CD4-positive, alpha-beta T cell (primary cell): ENCODE measurements at regions not wholly inside any gene's neighbourhood (a gene's known extent, or its start where the extent isn't known, plus 50 kb on each side); places are given as distances from the start of the nearest gene placed in this dataset.

ENCODE experiments used
- ATAC-seq: fragments of 200-7000 bp; cut with Tn5 transposase; one replicate; pipeline ENCODE4 v1.10.0; 2022; ENCODE audit warnings: mild to moderate bottlenecking; ENCODE audit not compliant: poor library complexity
- CTCF ChIA-PET: fragments of 350-600 bp; sonication (Branson Sonifier 250); formaldehyde crosslinking; loops from one replicate; lab custom pipeline; 2021; ENCODE audit warnings: antibody characterized with exemption, inconsistent platforms; lab: Charles Lee
- POLR2A ChIA-PET: fragments of 350-600 bp; sonication (Branson Sonifier 250); formaldehyde crosslinking; loops from one replicate; lab custom pipeline; 2021; ENCODE audit warnings: antibody characterized with exemption, inconsistent platforms; lab: Charles Lee
- DNase-seq, 14 experiments: peaks; one replicate each; pipeline ENCODE4 v3.0.0-alpha.2; 2013 to 2020; ENCODE audit warnings: mixed read lengths in 2 of 14
- H3K27ac ChIP-seq, 2 donors: one replicate each; pipeline versions ENCODE4 v1.5.1 to v1.7.0; 2013; ENCODE audit warnings: low read length in 2 of 2, low read depth in 1 of 2, mild to moderate bottlenecking in 1 of 2
- H3K27me3 ChIP-seq, 2 experiments: 1 replicate in 1 of 2; 2 replicates in 1 of 2; pipeline versions ENCODE4 v1.6.1 to v1.7.0; 2013; ENCODE audit warnings: low read length in 2 of 2, control low read depth in 1 of 2, mild to moderate bottlenecking in 1 of 2, moderate library complexity in 1 of 2; ENCODE audit not compliant: insufficient read depth in 2 of 2, control insufficient read depth in 1 of 2
- H3K36me3 ChIP-seq: one replicate; pipeline ENCODE4 v1.6.1; 2013; ENCODE audit warnings: low read length, control low read depth; ENCODE audit not compliant: insufficient read depth
- H3K4me1 ChIP-seq: one replicate; pipeline ENCODE4 v1.6.1; 2013; ENCODE audit warnings: low read length, control low read depth; ENCODE audit not compliant: insufficient read depth
- H3K4me3 ChIP-seq: one replicate; pipeline ENCODE4 v1.5.1; 2013; ENCODE audit warnings: mild to moderate bottlenecking, low read length, moderate library complexity
- H3K9me3 ChIP-seq, 2 experiments: 1 replicate in 1 of 2; 2 replicates in 1 of 2; pipeline versions ENCODE4 v1.6.1 to v1.7.0; 2013; ENCODE audit warnings: low read length in 2 of 2, mild to moderate bottlenecking in 2 of 2, control low read depth in 1 of 2, moderate library complexity in 1 of 2; ENCODE audit not compliant: control insufficient read depth in 1 of 2, insufficient read depth in 1 of 2
- H3K27ac Mint-ChIP-seq: one replicate; pipeline ENCODE4 v1.8.0; 2020; ENCODE audit warnings: mixed read lengths
- H3K27me3 Mint-ChIP-seq: one replicate; pipeline ENCODE4 v1.8.0; 2021; ENCODE audit warnings: mixed read lengths
- H3K36me3 Mint-ChIP-seq: one replicate; pipeline ENCODE4 v1.8.0; 2021; ENCODE audit warnings: low read depth, mixed read lengths
- H3K4me1 Mint-ChIP-seq: one replicate; pipeline ENCODE4 v1.8.0; 2021; ENCODE audit warnings: low read depth, mixed read lengths
- H3K4me3 Mint-ChIP-seq: one replicate; pipeline ENCODE4 v1.8.0; 2020; ENCODE audit warnings: mild to moderate bottlenecking, mixed read lengths
- H3K9me3 Mint-ChIP-seq: one replicate; pipeline ENCODE4 v1.8.0; 2020; ENCODE audit warnings: mixed read lengths
- intact Hi-C, 2 experiments: fragments of 100-400 bp; cut with DNase I in 1 of 2; cut with micrococcal nuclease in 1 of 2; formaldehyde crosslinking; loops; one replicate each; pipeline versions ENCODE4 v1.15.1 to v1.9.0; 2023 to 2025; cut with DNase I, micrococcal nuclease
- TF ChIP-seq, protein P1 (sequence below): fragments of 200-600 bp; IDR thresholded peaks from one replicate; pipeline ENCODE4 v1.8.0; 2022; ENCODE audit warnings: antibody characterized with exemption, mild to moderate bottlenecking

DNA sequence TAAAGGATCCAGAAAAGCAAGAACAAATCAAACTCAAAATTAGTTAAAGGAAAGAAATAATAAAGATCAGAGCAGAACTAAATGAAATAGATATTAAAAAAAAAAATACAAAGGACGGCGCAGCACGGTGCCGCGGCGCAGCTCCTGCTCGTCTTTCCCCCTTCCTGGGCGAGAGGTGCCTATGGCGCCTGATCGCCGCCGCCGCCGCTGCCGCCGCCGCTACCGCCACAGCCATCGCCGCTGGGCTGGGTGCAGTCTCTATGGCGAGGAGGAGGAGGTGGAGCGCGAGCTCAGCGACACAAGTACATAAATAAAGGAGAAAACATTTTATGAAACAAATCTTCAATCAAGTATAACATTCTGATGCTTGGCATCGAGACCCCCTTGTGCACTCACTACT is 77.6 kb upstream of the VANGL1 start:
- peaks cover 4 to 6% of the 10 kb centered on the region in 2 experiments for H3K9me3 ChIP-seq
- Mint-ChIP-seq H3K36me3 (no peaks in the 10 kb centered on the region), H3K27me3 (peaks cover 54% of the 10 kb centered on the region), H3K4me1 (no peaks in the 10 kb centered on the region), H3K9me3 (peaks cover 10% of the 10 kb centered on the region), H3K4me3 (no peak overlapping the region), H3K27ac (no peak overlapping the region)
- TF ChIP-seq, protein P1, sequence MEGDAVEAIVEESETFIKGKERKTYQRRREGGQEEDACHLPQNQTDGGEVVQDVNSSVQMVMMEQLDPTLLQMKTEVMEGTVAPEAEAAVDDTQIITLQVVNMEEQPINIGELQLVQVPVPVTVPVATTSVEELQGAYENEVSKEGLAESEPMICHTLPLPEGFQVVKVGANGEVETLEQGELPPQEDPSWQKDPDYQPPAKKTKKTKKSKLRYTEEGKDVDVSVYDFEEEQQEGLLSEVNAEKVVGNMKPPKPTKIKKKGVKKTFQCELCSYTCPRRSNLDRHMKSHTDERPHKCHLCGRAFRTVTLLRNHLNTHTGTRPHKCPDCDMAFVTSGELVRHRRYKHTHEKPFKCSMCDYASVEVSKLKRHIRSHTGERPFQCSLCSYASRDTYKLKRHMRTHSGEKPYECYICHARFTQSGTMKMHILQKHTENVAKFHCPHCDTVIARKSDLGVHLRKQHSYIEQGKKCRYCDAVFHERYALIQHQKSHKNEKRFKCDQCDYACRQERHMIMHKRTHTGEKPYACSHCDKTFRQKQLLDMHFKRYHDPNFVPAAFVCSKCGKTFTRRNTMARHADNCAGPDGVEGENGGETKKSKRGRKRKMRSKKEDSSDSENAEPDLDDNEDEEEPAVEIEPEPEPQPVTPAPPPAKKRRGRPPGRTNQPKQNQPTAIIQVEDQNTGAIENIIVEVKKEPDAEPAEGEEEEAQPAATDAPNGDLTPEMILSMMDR: no peak
- ChIA-PET POLR2A (no interaction called here), CTCF (no interaction called here)
- ATAC-seq (no peak), DNase-seq (no peak)
- intact Hi-C loops: no loop called here
- no peak overlapping the region for H3K4me3 ChIP-seq
- no peak overlapping the region for H3K27ac ChIP-seq
- H3K27me3 ChIP-seq: peaks cover 0 to 8% of the 10 kb centered on the region in 2 experiments
- H3K4me1 ChIP-seq: no peaks in the 10 kb centered on the region
- no peaks in the 10 kb centered on the region for H3K36me3 ChIP-seq

DNA sequence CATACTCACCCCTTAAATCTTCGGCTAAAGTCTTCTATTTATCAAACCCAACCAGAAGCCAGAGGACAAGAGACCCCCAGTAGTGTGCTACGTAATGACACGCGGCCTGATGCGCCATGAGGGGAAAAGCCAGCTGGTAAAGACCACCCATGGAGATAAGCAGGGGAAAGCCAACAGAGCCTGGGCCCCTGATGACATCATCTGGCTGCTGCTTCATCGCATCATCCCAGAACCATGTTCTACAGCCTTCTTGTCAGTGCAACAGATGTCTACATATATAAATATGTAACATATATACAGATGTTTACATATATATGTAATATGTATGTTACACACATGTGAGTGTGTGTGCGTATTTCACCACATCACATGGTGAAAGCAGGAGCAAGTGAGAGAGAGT is 81.7 kb upstream of the VANGL1 start:
- ChIA-PET POLR2A (no interaction called here), CTCF (no interaction called here)
- Histone ChIP-seq H3K36me3 (no peaks in the 10 kb centered on the region), H3K4me1 (no peaks in the 10 kb centered on the region), H3K9me3 (peaks cover 0 to 4% of the 10 kb centered on the region in 2 experiments), H3K27me3 (peaks cover 0 to 8% of the 10 kb centered on the region in 2 experiments), H3K4me3 (no peak overlapping the region), H3K27ac (no peak overlapping the region)
- TF ChIP-seq, protein P1: no peak
- intact Hi-C loops: no loop called here
- Mint-ChIP-seq H3K4me1 (no peaks in the 10 kb centered on the region), H3K9me3 (no peaks in the 10 kb centered on the region), H3K4me3 (no peak overlapping the region), H3K27me3 (peaks cover 42% of the 10 kb centered on the region), H3K27ac (no peak overlapping the region), H3K36me3 (no peaks in the 10 kb centered on the region)
- ATAC-seq (no peak), DNase-seq (no peak)

DNA sequence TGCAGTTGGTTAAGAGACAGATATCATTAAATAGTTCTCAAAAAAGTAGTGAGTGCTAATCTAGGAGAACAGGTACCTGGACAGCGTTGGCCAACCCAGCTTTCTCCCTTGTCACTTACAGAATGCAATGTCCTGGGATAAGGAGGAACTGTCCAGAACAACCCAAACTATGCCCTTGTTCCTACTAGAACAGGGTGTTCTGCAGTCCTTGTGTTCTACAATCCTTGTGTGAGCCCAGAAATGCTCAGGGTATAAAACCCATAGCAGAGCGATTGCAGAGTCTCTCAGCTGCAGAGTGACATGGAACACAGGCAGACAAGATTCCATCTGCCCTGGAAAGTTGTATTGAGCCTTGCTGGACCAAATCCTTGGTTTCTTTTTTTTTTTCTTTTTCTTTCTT is 83.5 kb upstream of the VANGL1 start:
- Histone ChIP-seq H3K4me3 (no peak overlapping the region), H3K36me3 (no peaks in the 10 kb centered on the region), H3K27ac (no peak overlapping the region), H3K4me1 (no peaks in the 10 kb centered on the region), H3K9me3 (no peaks in the 10 kb centered on the region), H3K27me3 (peaks cover 0 to 8% of the 10 kb centered on the region in 2 experiments)
- H3K27ac Mint-ChIP-seq: no peak overlapping the region
- H3K27me3 Mint-ChIP-seq: peaks cover 29% of the 10 kb centered on the region
- ATAC-seq (no peak), DNase-seq (no peak)
- no peak overlapping the region for H3K4me3 Mint-ChIP-seq
- TF ChIP-seq, protein P1: no peak
- ChIA-PET CTCF (no interaction called here), POLR2A (no interaction called here)
- no peaks in the 10 kb centered on the region for H3K9me3 Mint-ChIP-seq
- no peaks in the 10 kb centered on the region for H3K36me3 Mint-ChIP-seq
- no peaks in the 10 kb centered on the region for H3K4me1 Mint-ChIP-seq
- intact Hi-C loops: no loop called here
